DOHH2 (cell line): ENCODE measurements at regions not wholly inside any gene's neighbourhood (a gene's known extent, or its start where the extent isn't known, plus 50 kb on each side); places are given as distances from the start of the nearest gene placed in this dataset.

Source experiments
- H3F3A ChIP-seq: fragments of 200-600 bp; sonication (generic), shearing (Covaris generic); 2 replicates; pipeline ENCODE4 v1.6.0; 2016; ENCODE audit warnings: antibody characterized with exemption, mild to moderate bottlenecking; ENCODE audit not compliant: control insufficient read depth, insufficient read depth
- H3K27ac ChIP-seq: fragments of 200-600 bp; sonication (generic); 2 replicates; pipeline ENCODE4 v1.5.1; 2014; ENCODE audit warnings: low read depth, mild to moderate bottlenecking, low read length, moderate library complexity
- H3K27me3 ChIP-seq: fragments of 200-600 bp; sonication (generic); 2 replicates; pipeline ENCODE4 v1.6.1; 2014; ENCODE audit warnings: mild to moderate bottlenecking, low read length, mixed read lengths; ENCODE audit not compliant: control insufficient read depth
- H3K36me3 ChIP-seq: fragments of 200-600 bp; sonication (generic); 2 replicates; pipeline ENCODE4 v1.6.1; 2014; ENCODE audit warnings: mild to moderate bottlenecking, low read length, moderate library complexity, mixed read lengths; ENCODE audit not compliant: control insufficient read depth
- H3K4me1 ChIP-seq: fragments of 200-600 bp; sonication (generic); 2 replicates; pipeline ENCODE4 v1.6.1; 2014; ENCODE audit warnings: mild to moderate bottlenecking, low read length, mixed read lengths; ENCODE audit not compliant: control insufficient read depth
- H3K4me2 ChIP-seq: fragments of 200-600 bp; sonication (generic); 2 replicates; pipeline ENCODE4 v1.6.0; 2014; ENCODE audit warnings: mild to moderate bottlenecking, low read length, moderate library complexity
- H3K4me3 ChIP-seq: fragments of 200-600 bp; sonication (generic); 2 replicates; pipeline ENCODE4 v1.5.1; 2014; ENCODE audit warnings: mild to moderate bottlenecking, low read length, mixed read lengths
- H3K79me2 ChIP-seq: fragments of 200-600 bp; sonication (generic); 2 replicates; pipeline ENCODE4 v1.6.1; 2014; ENCODE audit warnings: mild to moderate bottlenecking, low read length, mixed read lengths; ENCODE audit not compliant: control insufficient read depth
- H3K9me2 ChIP-seq: fragments of 200-600 bp; sonication (generic); replicated peaks from 2 replicates; pipeline ENCODE4 v1.6.1; 2014; ENCODE audit warnings: mild to moderate bottlenecking, low read length, mixed read lengths; ENCODE audit not compliant: control insufficient read depth
- H3K9me3 ChIP-seq: fragments of 200-600 bp; sonication (generic); 2 replicates; pipeline ENCODE4 v1.6.1; 2014; ENCODE audit warnings: antibody characterized with exemption, low read length, mixed read lengths; ENCODE audit not compliant: control insufficient read depth, insufficient read depth
- H4K20me1 ChIP-seq: fragments of 200-600 bp; sonication (generic); 2 replicates; pipeline ENCODE4 v1.6.0; 2014; ENCODE audit warnings: low read depth, mild to moderate bottlenecking, antibody characterized with exemption, low read length, moderate library complexity; ENCODE audit not compliant: control insufficient read depth, insufficient read depth
- EZH2phosphoT487 ChIP-seq: fragments of 200-600 bp; sonication (generic); IDR thresholded peaks from 2 replicates; pipeline ENCODE4 v1.6.1; 2017; ENCODE audit warnings: borderline replicate concordance, mild to moderate bottlenecking, antibody characterized with exemption, low read length, moderate library complexity, mixed read lengths
- TF ChIP-seq, protein P1 (sequence below): fragments of 200-600 bp; sonication (generic); IDR thresholded peaks from one replicate; pipeline ENCODE4 v1.5.1; 2014; ENCODE audit warnings: antibody characterized with exemption, mild to moderate bottlenecking, low read depth, low read length; ENCODE audit not compliant: poor library complexity, severe bottlenecking

DNA sequence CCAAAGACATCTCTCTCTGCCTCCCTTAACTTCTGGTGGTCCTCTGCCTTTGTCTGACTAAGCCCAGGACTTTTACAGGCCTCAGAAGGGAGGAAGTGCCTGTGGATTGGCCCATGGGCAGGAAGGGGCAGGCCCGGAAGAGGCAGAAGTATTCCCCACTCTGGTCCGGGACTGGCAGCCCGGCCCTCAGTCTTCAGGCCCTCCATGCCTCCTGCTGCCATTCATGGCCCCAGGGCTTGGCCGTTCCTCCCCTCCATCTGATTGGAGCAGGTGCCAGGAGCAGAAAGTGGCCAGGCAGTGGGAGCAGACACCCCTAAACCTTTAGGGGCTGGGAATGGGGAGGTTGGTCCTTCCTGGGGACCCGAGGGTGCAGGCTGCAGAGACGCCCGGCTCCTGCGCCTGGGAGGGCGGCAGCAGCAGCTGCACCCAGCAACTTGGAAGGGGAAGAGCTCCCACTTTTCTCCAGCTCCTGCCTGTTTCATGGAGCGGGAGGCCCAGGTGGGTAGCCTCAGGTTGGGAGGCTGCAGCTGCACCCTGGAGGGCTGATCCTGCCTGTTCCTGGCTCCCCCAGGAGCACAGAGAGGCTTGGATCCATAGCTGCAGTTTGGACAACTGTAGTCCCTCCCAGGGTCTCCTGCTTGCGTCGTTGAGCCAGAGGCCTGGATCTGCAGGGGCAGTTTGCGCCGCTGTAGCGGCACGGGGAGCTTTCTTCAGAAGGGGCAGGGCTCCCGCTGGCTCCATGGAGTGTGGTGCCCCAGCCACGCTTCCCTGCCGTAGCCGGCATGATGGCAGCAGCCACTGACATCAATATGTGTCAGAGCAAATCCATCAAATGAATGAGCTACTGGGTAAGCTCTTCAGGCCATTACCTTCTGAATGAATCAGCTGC, 661.5 kb upstream of the NUDT12 start:
- Histone ChIP-seq H3K9me2 (no peaks in the 10 kb centered on the region), H3F3A (no peaks in the 10 kb centered on the region), H3K4me1 (no peaks in the 10 kb centered on the region), H3K4me3 (no peak overlapping the region), H3K4me2 (no peak overlapping the region), H4K20me1 (no peaks in the 10 kb centered on the region), H3K27me3 (no peaks in the 10 kb centered on the region), H3K79me2 (no peaks in the 10 kb centered on the region), H3K9me3 (no peaks in the 10 kb centered on the region), H3K27ac (no peak overlapping the region), H3K36me3 (no peaks in the 10 kb centered on the region)
- TF ChIP-seq, protein P1, sequence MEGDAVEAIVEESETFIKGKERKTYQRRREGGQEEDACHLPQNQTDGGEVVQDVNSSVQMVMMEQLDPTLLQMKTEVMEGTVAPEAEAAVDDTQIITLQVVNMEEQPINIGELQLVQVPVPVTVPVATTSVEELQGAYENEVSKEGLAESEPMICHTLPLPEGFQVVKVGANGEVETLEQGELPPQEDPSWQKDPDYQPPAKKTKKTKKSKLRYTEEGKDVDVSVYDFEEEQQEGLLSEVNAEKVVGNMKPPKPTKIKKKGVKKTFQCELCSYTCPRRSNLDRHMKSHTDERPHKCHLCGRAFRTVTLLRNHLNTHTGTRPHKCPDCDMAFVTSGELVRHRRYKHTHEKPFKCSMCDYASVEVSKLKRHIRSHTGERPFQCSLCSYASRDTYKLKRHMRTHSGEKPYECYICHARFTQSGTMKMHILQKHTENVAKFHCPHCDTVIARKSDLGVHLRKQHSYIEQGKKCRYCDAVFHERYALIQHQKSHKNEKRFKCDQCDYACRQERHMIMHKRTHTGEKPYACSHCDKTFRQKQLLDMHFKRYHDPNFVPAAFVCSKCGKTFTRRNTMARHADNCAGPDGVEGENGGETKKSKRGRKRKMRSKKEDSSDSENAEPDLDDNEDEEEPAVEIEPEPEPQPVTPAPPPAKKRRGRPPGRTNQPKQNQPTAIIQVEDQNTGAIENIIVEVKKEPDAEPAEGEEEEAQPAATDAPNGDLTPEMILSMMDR = no peak
- TF ChIP-seq EZH2phosphoT487 = no peak

DNA sequence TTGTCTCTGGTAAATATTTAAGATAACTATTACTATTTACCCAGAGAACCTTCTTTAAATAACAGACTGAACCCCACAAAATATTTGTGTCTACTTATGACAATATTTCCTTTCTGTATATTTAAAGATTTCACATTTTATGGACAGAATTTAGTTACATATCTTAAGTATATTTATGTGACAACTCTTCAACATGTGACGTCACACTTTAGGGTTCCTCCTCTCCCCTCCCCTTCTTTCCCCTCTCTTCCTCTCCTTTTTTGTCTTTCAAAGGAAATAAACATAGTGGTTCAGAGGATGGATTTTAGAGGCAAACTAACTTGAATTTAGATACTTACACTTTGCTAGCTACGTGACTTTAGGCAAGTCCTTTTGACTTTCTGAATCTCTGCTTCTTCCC, 655.6 kb upstream of the NUDT12 start:
- Histone ChIP-seq H3K4me2 (no peak overlapping the region), H3K27ac (no peak overlapping the region), H3K9me3 (no peaks in the 10 kb centered on the region), H3K9me2 (no peaks in the 10 kb centered on the region), H3K4me1 (no peaks in the 10 kb centered on the region), H4K20me1 (no peaks in the 10 kb centered on the region), H3K36me3 (no peaks in the 10 kb centered on the region), H3F3A (no peaks in the 10 kb centered on the region), H3K4me3 (no peak overlapping the region), H3K27me3 (no peaks in the 10 kb centered on the region), H3K79me2 (no peaks in the 10 kb centered on the region)
- TF ChIP-seq, protein P1 = no peak
- no peak for TF ChIP-seq EZH2phosphoT487

DNA sequence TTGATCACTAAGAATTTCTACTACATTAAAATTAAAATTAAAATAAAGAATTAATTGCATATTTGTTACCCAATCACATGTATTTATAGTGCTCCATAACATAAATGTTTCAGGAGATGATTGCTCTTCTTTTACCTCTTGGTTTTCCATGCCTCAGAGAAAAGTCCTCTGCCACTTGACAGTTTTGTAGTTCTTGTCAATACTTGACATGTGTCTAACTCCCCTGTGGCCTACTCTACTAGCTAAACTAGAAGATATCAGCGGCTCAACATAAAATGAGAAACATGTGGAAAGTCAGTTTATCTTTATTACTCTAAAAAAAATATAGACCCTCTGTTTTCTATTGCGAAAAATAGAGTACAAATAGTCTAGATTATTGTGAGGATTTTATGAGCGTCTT, 650.6 kb upstream of the NUDT12 start:
- no peaks in the 10 kb centered on the region for H3K27me3 ChIP-seq
- H3F3A ChIP-seq = no peaks in the 10 kb centered on the region
- no peaks in the 10 kb centered on the region for H3K9me2 ChIP-seq
- H4K20me1 ChIP-seq = no peaks in the 10 kb centered on the region
- no peak overlapping the region for H3K4me3 ChIP-seq
- no peaks in the 10 kb centered on the region for H3K9me3 ChIP-seq
- H3K27ac ChIP-seq = no peak overlapping the region
- no peaks in the 10 kb centered on the region for H3K4me1 ChIP-seq
- H3K36me3 ChIP-seq = no peaks in the 10 kb centered on the region
- no peaks in the 10 kb centered on the region for H3K79me2 ChIP-seq
- no peak overlapping the region for H3K4me2 ChIP-seq
- TF ChIP-seq, protein P1 = no peak
- no peak for TF ChIP-seq EZH2phosphoT487
